GM19455 (cell line): ENCODE measurements at regions not wholly inside any gene's neighbourhood (a gene's known extent, or its start where the extent isn't known, plus 50 kb on each side); places are given as distances from the start of the nearest gene placed in this dataset.

Experiments used
- ATAC-seq: cut with Tn5 transposase; IDR thresholded peaks from one replicate; pipeline ENCODE4 v1.9.1; 2021; ENCODE audit not compliant: unreplicated experiment

DNA sequence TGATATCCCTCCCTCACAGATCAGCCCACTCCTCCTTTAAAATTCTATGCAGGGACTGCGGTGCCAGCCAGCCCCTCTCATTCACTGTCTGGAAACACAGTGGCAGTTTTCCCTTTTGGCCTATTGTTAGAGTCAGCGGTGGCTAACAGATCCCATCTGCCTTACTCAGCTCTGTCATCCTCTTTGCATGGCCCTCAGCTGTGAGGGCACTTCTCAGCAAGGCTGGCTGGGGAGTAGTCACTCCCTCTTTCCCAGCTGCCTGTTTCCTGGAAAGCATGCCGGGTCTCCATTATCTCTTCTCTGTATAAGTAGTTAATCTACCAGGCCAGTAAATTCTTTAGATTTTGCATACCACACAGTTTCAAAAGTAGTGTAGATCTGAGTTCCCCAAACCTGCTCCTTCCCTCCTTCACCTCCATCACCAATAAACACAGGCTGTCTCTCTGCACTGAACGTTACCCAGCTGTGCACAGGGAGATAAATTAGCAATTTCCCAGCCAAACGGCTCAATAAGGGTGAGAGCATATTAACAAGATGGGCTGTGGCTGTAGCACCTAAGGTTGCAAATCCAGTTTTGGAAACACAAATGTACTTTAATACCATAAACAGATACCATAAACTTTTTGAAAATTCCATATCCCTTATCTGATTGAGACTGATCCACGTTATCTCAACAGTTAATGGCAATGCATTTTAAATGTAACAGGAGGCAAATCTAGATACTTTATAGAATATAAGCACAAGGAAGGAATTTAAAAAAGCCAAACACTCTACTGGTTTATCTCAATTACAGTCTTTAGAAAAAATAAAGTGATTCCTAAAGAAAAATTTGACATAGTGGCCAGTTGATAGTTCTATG is 229.3 kb downstream of the ANKRD50 start:
- no peak for ATAC-seq

DNA sequence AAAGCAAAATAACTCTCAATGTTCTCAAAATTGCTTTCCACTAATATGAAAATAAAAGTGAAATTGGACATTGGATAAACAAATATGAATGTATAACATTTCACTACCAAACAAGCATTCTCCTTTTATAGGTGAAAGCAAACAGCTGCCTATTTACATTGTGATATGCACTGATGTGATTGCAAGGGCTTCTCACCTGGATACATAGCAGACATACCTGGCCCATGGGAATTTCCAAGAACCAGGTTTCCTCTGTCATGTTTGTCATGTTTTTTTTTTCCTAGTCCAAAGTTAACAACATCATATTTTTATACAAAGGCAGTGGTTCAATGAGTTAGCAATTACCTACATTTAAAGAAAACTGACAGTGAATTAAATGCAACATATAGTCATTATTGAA is 228.5 kb downstream of the ANKRD50 start:
- no peak for ATAC-seq

DNA sequence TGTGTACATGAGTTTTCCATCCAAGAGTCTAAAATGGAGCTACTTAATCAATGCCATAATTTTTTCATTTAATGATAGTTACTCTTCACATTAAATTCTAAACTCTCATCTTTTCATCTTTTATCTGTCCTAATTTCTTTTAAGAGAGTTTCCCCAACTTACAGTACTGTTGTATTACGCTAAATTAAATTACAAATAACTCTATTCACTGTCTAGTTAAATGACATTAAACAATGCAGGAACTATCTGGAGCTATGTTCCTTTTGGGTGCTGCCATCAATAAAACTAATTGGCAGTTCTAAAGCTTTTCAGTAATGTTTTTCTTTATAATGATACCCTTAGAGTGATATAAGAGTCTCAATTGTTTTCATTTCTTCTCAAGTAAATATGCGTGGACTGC is 227.6 kb downstream of the ANKRD50 start:
- no peak for ATAC-seq

DNA sequence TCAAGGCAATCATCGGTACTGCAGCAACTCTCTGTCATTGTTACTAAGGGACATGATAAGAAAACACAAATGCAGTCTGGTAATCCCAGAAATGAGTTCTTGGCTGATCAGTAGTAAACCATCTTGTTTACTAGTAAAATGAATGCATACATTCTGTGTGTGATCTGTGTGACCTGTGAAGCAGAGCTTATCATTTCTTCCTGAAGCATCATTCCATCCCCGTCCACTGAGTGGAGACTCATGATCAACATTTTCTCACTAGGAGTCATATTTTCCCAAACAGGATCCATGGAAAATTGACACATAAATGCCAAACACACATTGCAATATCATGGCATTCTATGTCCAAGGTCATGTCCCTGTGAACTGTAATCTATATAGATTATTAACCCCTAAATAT is 226.1 kb downstream of the ANKRD50 start:
- no peak for ATAC-seq

GRCh38 chr4:124487651-124488050 is 224.9 kb downstream of the ANKRD50 start:
- ATAC-seq: no peak

- ATAC-seq: no peak
Observed at GRCh38 chr4:124491361-124492145, 221.0 kb downstream of the ANKRD50 start.

DNA sequence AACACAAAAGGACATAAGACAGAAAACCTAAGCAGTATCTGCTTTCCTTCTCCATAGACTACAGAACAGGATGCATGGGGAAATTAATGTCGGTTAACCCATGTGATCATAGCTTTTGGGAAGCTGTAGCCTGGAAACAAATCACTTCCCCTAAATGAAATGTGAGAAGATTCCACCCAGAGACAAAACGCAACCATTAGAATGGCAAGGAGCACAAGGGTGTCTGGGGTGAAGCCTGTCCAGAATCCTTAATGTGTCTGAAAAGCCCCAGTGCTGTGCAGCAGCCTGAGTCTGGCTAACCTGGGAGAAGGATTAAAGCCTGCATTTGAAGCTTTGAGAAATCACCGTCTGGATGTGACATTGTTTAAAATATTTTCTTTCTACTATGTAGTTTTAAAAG is 213.3 kb downstream of the ANKRD50 start:
- ATAC-seq: no peak

DNA sequence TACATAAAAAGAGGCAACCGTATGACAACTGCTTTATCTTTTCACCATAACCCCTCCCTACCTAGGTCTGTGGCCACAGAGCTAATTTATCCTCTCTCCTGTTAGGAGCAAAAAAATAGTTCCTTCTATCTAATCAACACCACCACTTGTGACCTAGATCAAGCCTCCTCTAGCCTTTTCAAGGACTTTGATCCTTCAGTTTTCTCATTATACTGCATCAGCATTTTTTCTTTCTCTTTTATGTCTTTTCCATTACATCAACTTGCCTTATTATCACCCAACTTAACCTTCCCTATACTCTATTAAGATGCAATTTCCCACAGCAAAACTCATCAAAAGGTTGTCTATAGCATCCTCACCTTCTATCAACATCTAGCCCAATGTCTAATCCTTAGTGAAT is 211.0 kb downstream of the ANKRD50 start:
- ATAC-seq: no peak

GRCh38 chr4:124504431-124504830 is 208.1 kb downstream of the ANKRD50 start:
- ATAC-seq: no peak

DNA sequence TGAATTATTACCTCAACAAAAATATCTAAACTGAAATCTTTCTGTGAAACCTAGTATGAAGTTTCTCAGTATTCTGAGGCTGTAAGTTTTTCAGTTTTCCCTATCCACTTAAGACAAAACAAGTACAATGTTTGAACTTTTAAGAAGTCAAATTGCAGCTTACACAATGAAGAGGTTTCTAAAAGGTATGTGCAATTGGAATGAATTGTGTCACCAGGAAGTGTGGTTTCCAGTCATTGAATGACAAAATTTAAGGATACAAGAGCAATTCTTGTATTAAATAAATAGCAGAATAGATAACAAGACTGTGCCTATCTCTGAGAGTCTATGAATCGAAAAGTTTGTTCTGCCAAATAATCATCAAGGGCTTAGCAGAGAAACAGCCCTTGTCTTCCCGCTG is 207.3 kb downstream of the ANKRD50 start:
- ATAC-seq: no peak

GRCh38 chr4:124509151-124509550 is 203.4 kb downstream of the ANKRD50 start:
- no peak for ATAC-seq

- no peak for ATAC-seq
Observed at GRCh38 chr4:124514588-124514987, 197.9 kb downstream of the ANKRD50 start.

DNA sequence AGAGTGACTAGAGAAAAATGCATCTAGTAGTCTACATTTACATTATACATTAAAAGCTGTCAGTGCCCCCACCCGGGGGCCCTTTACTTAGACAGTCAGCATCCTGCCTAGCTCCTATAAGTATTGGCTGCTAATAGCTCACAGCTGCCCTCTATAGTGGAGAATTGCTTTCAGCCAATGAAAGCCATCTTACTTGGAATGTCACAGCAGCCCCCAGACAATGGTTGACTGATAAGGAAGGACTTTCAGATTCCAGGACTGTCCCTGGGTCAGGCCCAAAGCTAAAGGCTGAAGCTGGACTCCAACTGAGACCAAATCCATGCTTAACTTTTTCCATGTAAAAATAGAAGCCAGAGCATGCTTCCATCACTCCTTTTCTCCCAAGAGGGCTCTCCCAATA is 196.9 kb downstream of the ANKRD50 start:
- no peak for ATAC-seq

DNA sequence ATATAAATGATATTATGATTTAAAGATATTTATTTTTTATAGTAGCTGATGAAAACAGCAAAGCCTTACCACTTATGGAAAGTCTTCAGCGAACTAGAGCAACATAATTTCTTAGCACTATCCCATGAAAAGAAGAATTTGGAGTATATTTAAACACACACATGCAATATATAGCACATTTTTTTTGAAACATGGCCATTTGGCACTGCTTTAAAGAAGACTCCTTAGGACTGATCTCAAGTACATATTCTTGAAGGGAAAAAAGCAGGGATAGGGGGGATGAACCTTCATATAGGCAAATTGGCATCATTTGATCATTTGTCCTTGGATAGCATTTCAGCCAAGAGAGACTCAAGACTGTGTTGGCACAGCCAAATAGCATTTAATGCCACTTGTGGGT is 193.3 kb downstream of the ANKRD50 start:
- no peak for ATAC-seq

- no peak for ATAC-seq
Observed at GRCh38 chr4:124523816-124524215, 188.7 kb downstream of the ANKRD50 start.

- no peak for ATAC-seq
Observed at GRCh38 chr4:124525524-124525923, 187.0 kb downstream of the ANKRD50 start.

DNA sequence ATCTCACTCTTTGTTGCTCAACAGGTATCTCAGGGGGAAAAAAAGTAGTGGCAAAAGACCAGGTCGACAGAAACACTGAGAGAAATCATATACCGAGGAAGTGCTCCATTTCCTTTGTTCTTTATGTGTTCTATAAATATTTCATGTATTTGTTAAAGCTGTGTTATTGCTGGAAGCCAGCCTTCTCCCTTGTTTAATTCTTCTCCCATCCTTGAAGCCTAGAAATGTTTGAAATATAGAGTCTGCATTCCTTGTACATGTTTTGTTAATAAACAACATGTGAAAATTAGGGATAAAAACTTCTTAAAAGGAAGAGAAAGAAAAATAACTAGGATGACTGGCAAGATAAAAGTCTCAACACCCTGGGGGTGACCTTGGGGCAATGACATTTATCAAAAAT is 186.2 kb downstream of the ANKRD50 start:
- ATAC-seq: no peak

- no peak for ATAC-seq
Observed at GRCh38 chr4:124526769-124527168, 185.8 kb downstream of the ANKRD50 start.

- ATAC-seq: no peak
Observed at GRCh38 chr4:124527364-124527763, 185.2 kb downstream of the ANKRD50 start.

GRCh38 chr4:124529131-124529530 is 183.4 kb downstream of the ANKRD50 start:
- no peak for ATAC-seq

DNA sequence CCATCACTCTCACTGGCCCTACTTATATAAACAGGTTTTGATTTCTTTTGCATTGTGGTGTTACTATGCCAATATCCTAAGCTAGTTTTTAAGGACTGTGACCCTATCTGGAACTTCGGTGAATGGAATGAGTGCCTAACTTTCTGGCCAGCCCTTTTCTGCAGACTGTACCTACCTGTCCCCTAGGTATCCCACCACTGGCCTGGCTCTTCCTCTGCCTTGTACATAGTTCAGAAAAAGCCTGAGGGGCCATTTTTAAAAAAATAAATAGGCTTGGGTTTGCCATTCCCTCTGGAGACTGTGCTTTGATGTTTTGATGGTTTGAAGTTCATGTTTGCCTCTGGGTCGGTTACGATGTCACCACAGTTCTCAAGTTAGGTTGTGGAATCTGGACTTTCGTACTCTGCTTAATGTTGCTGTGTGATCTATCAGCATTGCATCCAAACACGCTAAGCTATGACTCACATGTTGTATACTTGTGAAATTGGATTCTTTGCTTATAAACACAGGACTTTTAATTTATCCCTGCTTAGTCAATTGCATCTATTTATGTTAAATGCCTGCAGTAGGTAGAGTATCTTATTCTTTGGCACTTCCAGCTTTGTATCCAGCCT is 182.0 kb downstream of the ANKRD50 start:
- ATAC-seq: no peak

GRCh38 chr4:124534131-124534530 is 178.4 kb downstream of the ANKRD50 start:
- no peak for ATAC-seq
